DND-41 (cell line): ENCODE measurements at regions not wholly inside any gene's neighbourhood (a gene's known extent, or its start where the extent isn't known, plus 50 kb on each side); places are given as distances from the start of the nearest gene placed in this dataset.

Experiments used
- EZH2 ChIP-seq: IDR thresholded peaks from 3 replicates; pipeline ENCODE4 v1.6.1; 2012; ENCODE audit warnings: borderline replicate concordance, low read depth, mild to moderate bottlenecking, moderate library complexity, low read length, inconsistent platforms; ENCODE audit not compliant: severe bottlenecking
- TF ChIP-seq, protein P1 (sequence below): IDR thresholded peaks from 2 replicates; pipeline ENCODE4 v1.5.1; 2012; ENCODE audit warnings: borderline replicate concordance, low read length, moderate library complexity, mild to moderate bottlenecking; ENCODE audit not compliant: poor library complexity, severe bottlenecking; ENCODE audit errors: extremely low read depth

GRCh38 chr10:93225938-93226337 is 152.2 kb downstream of the CYP26A1 start:
- TF ChIP-seq, protein P1, sequence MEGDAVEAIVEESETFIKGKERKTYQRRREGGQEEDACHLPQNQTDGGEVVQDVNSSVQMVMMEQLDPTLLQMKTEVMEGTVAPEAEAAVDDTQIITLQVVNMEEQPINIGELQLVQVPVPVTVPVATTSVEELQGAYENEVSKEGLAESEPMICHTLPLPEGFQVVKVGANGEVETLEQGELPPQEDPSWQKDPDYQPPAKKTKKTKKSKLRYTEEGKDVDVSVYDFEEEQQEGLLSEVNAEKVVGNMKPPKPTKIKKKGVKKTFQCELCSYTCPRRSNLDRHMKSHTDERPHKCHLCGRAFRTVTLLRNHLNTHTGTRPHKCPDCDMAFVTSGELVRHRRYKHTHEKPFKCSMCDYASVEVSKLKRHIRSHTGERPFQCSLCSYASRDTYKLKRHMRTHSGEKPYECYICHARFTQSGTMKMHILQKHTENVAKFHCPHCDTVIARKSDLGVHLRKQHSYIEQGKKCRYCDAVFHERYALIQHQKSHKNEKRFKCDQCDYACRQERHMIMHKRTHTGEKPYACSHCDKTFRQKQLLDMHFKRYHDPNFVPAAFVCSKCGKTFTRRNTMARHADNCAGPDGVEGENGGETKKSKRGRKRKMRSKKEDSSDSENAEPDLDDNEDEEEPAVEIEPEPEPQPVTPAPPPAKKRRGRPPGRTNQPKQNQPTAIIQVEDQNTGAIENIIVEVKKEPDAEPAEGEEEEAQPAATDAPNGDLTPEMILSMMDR: no peak
- TF ChIP-seq EZH2: no peak
